ENCODE measurements at regions not wholly inside any gene's neighbourhood (a gene's known extent, or its start where the extent isn't known, plus 50 kb on each side); places are given as distances from the start of the nearest gene placed in this dataset.

GRCh38 chr9:86846656-86847055 lies 100.7 kb downstream of the GAS1 start:
- TF ChIP-seq CTCF (IDR thresholded peaks at IDR 0.05) (no peak), POLR2A (IDR thresholded peaks at IDR 0.05) (no peak)
